ENCODE measurements at regions not wholly inside any gene's neighbourhood (a gene's known extent, or its start where the extent isn't known, plus 50 kb on each side); places are given as distances from the start of the nearest gene placed in this dataset.
A peak's percentile ranks its signal among the peaks of the same experiment; 100 is the strongest.

GRCh38 chr4:83679692-83680091 lies 143.8 kb downstream of the GPAT3 start:
- no peaks in the 10 kb centered on the region for H3K9me3 Mint-ChIP-seq
- TF ChIP-seq, protein P1, sequence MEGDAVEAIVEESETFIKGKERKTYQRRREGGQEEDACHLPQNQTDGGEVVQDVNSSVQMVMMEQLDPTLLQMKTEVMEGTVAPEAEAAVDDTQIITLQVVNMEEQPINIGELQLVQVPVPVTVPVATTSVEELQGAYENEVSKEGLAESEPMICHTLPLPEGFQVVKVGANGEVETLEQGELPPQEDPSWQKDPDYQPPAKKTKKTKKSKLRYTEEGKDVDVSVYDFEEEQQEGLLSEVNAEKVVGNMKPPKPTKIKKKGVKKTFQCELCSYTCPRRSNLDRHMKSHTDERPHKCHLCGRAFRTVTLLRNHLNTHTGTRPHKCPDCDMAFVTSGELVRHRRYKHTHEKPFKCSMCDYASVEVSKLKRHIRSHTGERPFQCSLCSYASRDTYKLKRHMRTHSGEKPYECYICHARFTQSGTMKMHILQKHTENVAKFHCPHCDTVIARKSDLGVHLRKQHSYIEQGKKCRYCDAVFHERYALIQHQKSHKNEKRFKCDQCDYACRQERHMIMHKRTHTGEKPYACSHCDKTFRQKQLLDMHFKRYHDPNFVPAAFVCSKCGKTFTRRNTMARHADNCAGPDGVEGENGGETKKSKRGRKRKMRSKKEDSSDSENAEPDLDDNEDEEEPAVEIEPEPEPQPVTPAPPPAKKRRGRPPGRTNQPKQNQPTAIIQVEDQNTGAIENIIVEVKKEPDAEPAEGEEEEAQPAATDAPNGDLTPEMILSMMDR (IDR thresholded peaks at IDR 0.05), result no peak
- no peak overlapping the region for H3K4me3 Mint-ChIP-seq
- no peak for DNase-seq
- H3K36me3 Mint-ChIP-seq (ENCODE audit: low read depth), result no peaks in the 10 kb centered on the region
- H3K4me1 Mint-ChIP-seq (ENCODE audit: low read depth), result peaks cover 17% of the 10 kb centered on the region
- peaks cover 7% of the 10 kb centered on the region for H3K27me3 Mint-ChIP-seq (ENCODE audit: insufficient read depth)
- H3K27ac Mint-ChIP-seq, result no peak overlapping the region

DNA sequence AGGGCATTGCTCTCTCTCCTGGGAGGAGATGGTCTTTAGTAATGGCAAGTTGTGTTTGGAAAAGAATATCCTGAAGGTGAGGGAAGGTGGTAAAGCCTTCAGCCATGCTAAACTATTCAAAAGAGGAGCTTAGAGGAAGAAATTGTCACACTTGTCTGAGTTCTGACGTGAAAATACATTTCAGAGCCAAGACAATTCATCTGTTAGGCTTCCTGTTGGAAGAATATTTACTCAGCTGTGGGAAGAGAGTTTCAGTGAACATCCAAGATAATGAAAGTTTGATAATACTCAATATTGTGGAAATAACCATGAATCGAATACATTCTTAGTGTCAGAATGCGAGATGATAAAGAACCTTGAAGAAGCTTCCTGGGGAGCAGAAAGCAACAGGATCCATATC lies 143.3 kb downstream of the GPAT3 start:
- Mint-ChIP-seq H3K9me3 (no peaks in the 10 kb centered on the region), H3K36me3 (ENCODE audit: low read depth) (no peaks in the 10 kb centered on the region), H3K27ac (no peak overlapping the region), H3K4me1 (ENCODE audit: low read depth) (peaks cover 17% of the 10 kb centered on the region), H3K4me3 (no peak overlapping the region), H3K27me3 (ENCODE audit: insufficient read depth) (peaks cover 7% of the 10 kb centered on the region)
- no peak for DNase-seq
- TF ChIP-seq, protein P1 (IDR thresholded peaks at IDR 0.05), result no peak

DNA sequence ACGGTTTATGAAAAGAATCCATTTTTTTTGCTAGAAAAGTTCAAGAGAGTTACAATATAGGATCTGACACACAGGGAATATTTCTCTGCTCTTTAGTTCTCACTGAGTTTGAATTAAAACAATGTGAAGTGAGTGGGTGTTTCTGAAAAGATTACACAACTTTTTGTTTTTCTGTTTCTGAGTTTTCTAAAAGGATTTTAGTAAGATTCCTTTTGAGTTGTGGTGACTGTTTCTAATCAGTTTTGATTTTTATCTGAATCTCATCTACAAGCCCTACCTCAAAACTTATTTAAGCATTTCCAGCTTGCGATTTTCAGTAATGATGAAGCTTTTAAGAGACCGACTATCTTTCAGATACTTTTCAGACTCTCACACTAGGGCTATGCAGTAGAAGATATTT lies 141.7 kb downstream of the GPAT3 start:
- Mint-ChIP-seq H3K9me3 (no peaks in the 10 kb centered on the region), H3K27ac (no peak overlapping the region; the same call in 1 of the 2 replicates), H3K4me3 (peak overlapping the region; percentile 23; the same call in 1 of the 2 replicates), H3K36me3 (ENCODE audit: low read depth) (no peaks in the 10 kb centered on the region), H3K27me3 (ENCODE audit: insufficient read depth) (peaks cover 11% of the 10 kb centered on the region), H3K4me1 (ENCODE audit: low read depth) (peaks cover 16% of the 10 kb centered on the region)
- DNase-seq, result peak; percentile 13
- TF ChIP-seq, protein P1 (IDR thresholded peaks at IDR 0.05), result no peak

DNA sequence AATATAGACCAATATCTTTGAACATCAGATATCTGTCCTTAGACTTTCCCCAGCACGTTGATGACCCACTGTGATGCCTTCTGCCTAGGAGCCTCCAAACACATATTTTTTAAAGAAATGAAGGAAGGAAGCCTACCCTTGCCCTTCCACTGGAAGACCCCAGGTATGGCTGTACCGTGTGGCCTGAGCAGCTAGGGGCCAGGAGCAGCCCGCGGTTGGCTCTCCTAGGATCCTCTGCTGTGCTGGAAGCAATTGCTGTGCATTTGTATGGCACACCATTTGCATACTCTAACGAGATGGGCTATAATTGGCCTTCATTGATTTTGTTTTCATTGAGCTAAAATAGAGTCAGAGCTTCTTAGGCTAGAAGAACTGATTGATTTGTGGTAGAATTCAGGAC lies 128.8 kb downstream of the GPAT3 start:
- Mint-ChIP-seq H3K27ac (no peak overlapping the region), H3K36me3 (ENCODE audit: low read depth) (no peaks in the 10 kb centered on the region), H3K4me3 (no peak overlapping the region), H3K27me3 (ENCODE audit: insufficient read depth) (peaks cover 7% of the 10 kb centered on the region), H3K4me1 (ENCODE audit: low read depth) (peaks cover 21% of the 10 kb centered on the region), H3K9me3 (no peaks in the 10 kb centered on the region)
- DNase-seq, result no peak
- TF ChIP-seq, protein P1 (IDR thresholded peaks at IDR 0.05), result no peak

DNA sequence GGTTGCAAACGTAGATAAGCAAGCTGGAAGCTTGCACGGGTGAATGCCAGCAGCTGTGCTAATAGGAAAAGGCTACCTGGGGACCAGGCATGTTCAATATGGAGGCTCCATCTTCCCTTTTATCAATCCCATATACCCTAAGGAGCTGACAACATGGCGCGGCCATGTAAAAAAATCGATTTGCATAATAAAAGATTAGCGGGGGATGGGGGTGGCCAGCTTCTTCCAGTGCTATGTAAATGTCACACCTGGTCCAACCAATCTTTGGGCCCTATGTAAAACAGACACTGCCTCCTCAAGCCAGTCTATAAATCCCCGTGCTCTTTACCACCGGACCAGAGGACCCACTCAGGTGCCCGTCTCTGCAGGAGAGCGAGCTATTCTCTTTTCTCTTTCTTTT lies 128.2 kb downstream of the GPAT3 start:
- H3K9me3 Mint-ChIP-seq, result no peaks in the 10 kb centered on the region
- TF ChIP-seq, protein P1 (IDR thresholded peaks at IDR 0.05), result no peak
- no peaks in the 10 kb centered on the region for H3K36me3 Mint-ChIP-seq (ENCODE audit: low read depth)
- H3K4me1 Mint-ChIP-seq (ENCODE audit: low read depth), result peaks cover 22% of the 10 kb centered on the region
- no peak overlapping the region for H3K27ac Mint-ChIP-seq
- peaks cover 7% of the 10 kb centered on the region for H3K27me3 Mint-ChIP-seq (ENCODE audit: insufficient read depth)
- H3K4me3 Mint-ChIP-seq, result no peak overlapping the region
- no peak for DNase-seq

GRCh38 chr4:83662204-83662603 lies 126.3 kb downstream of the GPAT3 start:
- Mint-ChIP-seq H3K27ac (no peak overlapping the region), H3K36me3 (ENCODE audit: low read depth) (no peaks in the 10 kb centered on the region)
- TF ChIP-seq, protein P1 (IDR thresholded peaks at IDR 0.05), result no peak

More at GRCh38 chr4:83662204-83662603, 126.3 kb downstream of the GPAT3 start:
- Mint-ChIP-seq H3K9me3 (no peaks in the 10 kb centered on the region), H3K4me1 (ENCODE audit: low read depth) (peaks cover 30% of the 10 kb centered on the region), H3K27me3 (ENCODE audit: insufficient read depth) (peaks cover 11% of the 10 kb centered on the region), H3K4me3 (no peak overlapping the region)
- no peak for DNase-seq

Measured in HFFc6 (cell line).